Adrenal gland (tissue), 9 donors: ENCODE measurements at regions not wholly inside any gene's neighbourhood (a gene's known extent, or its start where the extent isn't known, plus 50 kb on each side); places are given as distances from the start of the nearest gene placed in this dataset.

Experiments used
- DNase-seq, 7 donors: peaks; one replicate each; pipeline ENCODE4 v3.0.0-alpha.2; 2019 to 2020
- H3K27ac ChIP-seq, 5 donors: fragments of 200-600 bp; sonication (generic) in 4 of 5; 1 replicate in 3 of 5; 2 replicates in 2 of 5; pipeline versions ENCODE4 v1.5.1 to v1.8.0; 2016 to 2020; ENCODE audit warnings: mild to moderate bottlenecking in 1 of 5
- H3K27me3 ChIP-seq: fragments of 200-600 bp; 2 replicates; pipeline ENCODE4 v1.8.0; 2021
- H3K36me3 ChIP-seq, 2 donors: fragments of 200-600 bp; replicated peaks in 1 of 2; 1 replicate in 1 of 2; 2 replicates in 1 of 2; pipeline versions ENCODE4 v1.5.1 to v1.8.0; 2018 to 2022
- H3K4me1 ChIP-seq, 2 donors: fragments of 200-600 bp; replicated peaks in 1 of 2; 1 replicate in 1 of 2; 2 replicates in 1 of 2; pipeline versions ENCODE4 v1.5.1 to v1.8.0; 2018 to 2021
- H3K4me3 ChIP-seq, 4 donors: fragments of 200-600 bp; sonication (generic) in 3 of 4; one replicate each; pipeline ENCODE4 v1.5.1; 2016 to 2018
- H3K9me3 ChIP-seq, 3 donors: fragments of 200-600 bp; sonication (generic) in 1 of 3; replicated peaks in 1 of 3; 1 replicate in 2 of 3; 2 replicates in 1 of 3; pipeline versions ENCODE4 v1.5.1 to v1.8.0; 2016 to 2021
- POLR2A ChIP-seq, 2 donors: fragments of 450-650 bp; IDR thresholded peaks; one replicate each; pipeline ENCODE4 v1.6.1; 2017; ENCODE audit warnings: antibody characterized with exemption in 2 of 2, mild to moderate bottlenecking in 2 of 2, moderate library complexity in 1 of 2
- WGBS, 4 donors: extraction: QIAGEN DNeasy Blood & Tissue Kit in 2 of 4; methylation state at CpG; one replicate each; pipeline versions ENCODE4 v1.1.5 to v1.1.7; 2013 to 2017; 5-methylcytosine and 5-hydroxymethylcytosine counted together
- intact Hi-C, 2 donors: fragments of 100-400 bp; cut with DNase I; formaldehyde crosslinking; loops; one replicate each; pipeline versions ENCODE4 v1.14.1 to v1.15.0; 2022 to 2023
- TF ChIP-seq, protein P1 (sequence below), 6 experiments: fragments of 450-650 bp in 4 of 6; fragments of 200-600 bp in 2 of 6; sonication (generic) in 1 of 6; IDR thresholded peaks; 1 replicate in 5 of 6; 2 replicates in 1 of 6; pipeline versions ENCODE4 v1.5.1 to v1.8.0; 2016 to 2021; ENCODE audit warnings: antibody characterized with exemption in 6 of 6, mild to moderate bottlenecking in 2 of 6, moderate library complexity in 1 of 6
- donor health status: healthy with polysubstance abuse.
- donor health status: Bipolar disorder and iron deficiency.
- donor health status: DM: yes; HTN: yes; CAD: no.
- donor health status: DM: no; HTN: no; CAD: no.
- donor health status: DM: no; HTN: no; CAD: no.

DNA sequence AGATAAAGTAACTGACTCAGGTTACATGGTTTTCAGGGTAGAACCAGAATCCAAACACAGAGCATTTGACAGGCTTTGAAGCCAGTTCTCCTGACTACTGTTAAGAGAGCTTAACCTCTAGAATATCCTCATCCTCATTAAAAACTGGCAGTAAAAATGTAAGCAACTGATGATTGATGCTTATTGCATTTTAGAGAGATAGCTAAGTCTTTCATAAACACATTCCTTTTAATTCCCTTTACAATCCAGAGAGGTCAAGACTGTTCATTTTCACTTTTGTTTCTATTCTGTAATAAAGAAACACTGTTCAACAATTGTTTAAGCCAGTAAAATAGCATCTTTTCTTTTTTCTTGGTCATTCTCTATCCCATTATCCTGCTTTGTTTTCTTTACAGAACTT lies 53.9 kb upstream of the RAB27B start:
- no peak for TF ChIP-seq POLR2A (IDR thresholded peaks at IDR 0.05)
- TF ChIP-seq, protein P1, sequence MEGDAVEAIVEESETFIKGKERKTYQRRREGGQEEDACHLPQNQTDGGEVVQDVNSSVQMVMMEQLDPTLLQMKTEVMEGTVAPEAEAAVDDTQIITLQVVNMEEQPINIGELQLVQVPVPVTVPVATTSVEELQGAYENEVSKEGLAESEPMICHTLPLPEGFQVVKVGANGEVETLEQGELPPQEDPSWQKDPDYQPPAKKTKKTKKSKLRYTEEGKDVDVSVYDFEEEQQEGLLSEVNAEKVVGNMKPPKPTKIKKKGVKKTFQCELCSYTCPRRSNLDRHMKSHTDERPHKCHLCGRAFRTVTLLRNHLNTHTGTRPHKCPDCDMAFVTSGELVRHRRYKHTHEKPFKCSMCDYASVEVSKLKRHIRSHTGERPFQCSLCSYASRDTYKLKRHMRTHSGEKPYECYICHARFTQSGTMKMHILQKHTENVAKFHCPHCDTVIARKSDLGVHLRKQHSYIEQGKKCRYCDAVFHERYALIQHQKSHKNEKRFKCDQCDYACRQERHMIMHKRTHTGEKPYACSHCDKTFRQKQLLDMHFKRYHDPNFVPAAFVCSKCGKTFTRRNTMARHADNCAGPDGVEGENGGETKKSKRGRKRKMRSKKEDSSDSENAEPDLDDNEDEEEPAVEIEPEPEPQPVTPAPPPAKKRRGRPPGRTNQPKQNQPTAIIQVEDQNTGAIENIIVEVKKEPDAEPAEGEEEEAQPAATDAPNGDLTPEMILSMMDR (IDR thresholded peaks at IDR 0.05) = no peak
- intact Hi-C loops = no loop called here
- Histone ChIP-seq H3K4me3 (no peak overlapping the region), H3K9me3 (no peaks in the 10 kb centered on the region), H3K27me3 (no peaks in the 10 kb centered on the region), H3K27ac (no peak overlapping the region), H3K4me1 (no peaks in the 10 kb centered on the region), H3K36me3 (no peaks in the 10 kb centered on the region)
- no peak for DNase-seq

- H3K27ac ChIP-seq = no peak overlapping the region
Measured at GRCh38 chr18:54774981-54775665, 53.2 kb upstream of the RAB27B start.

DNA sequence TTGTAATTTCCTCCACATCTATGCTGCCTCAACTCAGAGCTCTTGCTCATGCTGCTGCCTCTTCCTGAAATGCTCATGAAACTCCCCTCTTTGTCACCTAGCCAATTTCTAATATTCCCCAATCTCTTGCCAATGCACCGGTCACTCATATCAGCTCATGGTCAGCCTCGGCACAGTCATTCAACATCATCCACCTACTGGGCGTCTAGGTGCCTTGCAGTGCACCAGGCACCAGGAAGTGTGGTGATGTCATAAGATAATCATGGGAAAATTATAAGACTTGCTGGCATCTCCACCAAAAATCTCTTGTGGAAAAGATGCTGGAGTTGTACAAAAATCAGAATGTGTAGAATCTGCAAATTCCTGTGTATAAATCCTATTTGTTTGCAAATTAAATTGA lies 52.6 kb upstream of the RAB27B start:
- H3K4me1 ChIP-seq = no peaks in the 10 kb centered on the region
- H3K27me3 ChIP-seq = no peaks in the 10 kb centered on the region
- no peak overlapping the region for H3K27ac ChIP-seq
- whole genome bisulfite sequencing, 4 donors = 78 to 85% (median 83%) methylated on average over 3 of the region's 3 CpGs
- intact Hi-C loops = no loop called here
- no peaks in the 10 kb centered on the region for H3K36me3 ChIP-seq
- DNase-seq = no peak
- H3K4me3 ChIP-seq = no peak overlapping the region
- H3K9me3 ChIP-seq = no peaks in the 10 kb centered on the region
- TF ChIP-seq, protein P1 (IDR thresholded peaks at IDR 0.05) = no peak
- TF ChIP-seq POLR2A (IDR thresholded peaks at IDR 0.05) = no peak

More at GRCh38 chr18:54774981-54775665, 53.2 kb upstream of the RAB27B start:
- no peaks in the 10 kb centered on the region for H3K4me1 ChIP-seq
- TF ChIP-seq, protein P1 (IDR thresholded peaks at IDR 0.05) = no peak
- no peak for TF ChIP-seq POLR2A (IDR thresholded peaks at IDR 0.05)
- H3K9me3 ChIP-seq = no peaks in the 10 kb centered on the region
- DNase-seq = no peak
- H3K27me3 ChIP-seq = no peaks in the 10 kb centered on the region
- whole genome bisulfite sequencing, 4 donors = 66 to 74% (median 70%) methylated on average over 6 of the region's 6 CpGs
- intact Hi-C loops = no loop called here
- H3K36me3 ChIP-seq = no peaks in the 10 kb centered on the region
- no peak overlapping the region for H3K4me3 ChIP-seq

DNA sequence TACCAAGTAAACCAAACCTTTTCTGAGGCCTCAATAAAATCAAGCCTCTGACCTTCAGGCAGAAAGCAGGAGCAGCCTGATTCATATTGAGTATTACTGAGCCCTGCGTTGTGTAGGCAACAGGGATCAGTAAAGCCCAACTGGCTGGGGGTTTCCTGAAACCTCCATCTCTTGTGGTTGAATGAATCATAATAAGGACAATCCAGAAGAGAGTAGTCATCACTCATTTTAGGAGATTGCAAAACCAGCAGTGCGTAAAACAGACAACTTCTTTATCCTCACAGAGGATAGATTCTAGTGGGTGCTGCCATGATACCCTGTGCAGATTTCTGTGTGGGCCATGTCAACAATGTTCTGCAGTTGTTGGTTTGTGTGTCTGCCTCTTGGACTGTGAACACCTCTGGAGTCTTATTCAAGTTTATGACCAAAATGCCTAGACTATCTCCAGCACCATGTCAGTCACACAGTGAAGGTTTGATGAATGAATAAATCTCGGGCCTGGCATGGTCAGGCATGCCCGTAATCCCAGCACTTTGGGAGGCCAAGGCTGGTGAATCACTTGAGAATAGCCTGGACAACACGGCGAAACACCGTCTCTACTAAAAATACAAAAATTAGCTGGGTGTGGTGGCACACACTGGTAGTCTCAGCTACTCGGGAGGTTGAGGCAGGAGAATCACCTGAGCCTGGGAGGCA lies 51.8 kb upstream of the RAB27B start:
- Histone ChIP-seq H3K27me3 (no peaks in the 10 kb centered on the region), H3K36me3 (no peaks in the 10 kb centered on the region), H3K9me3 (no peaks in the 10 kb centered on the region), H3K27ac (no peak overlapping the region), H3K4me1 (no peaks in the 10 kb centered on the region), H3K4me3 (no peak overlapping the region)
- intact Hi-C loops = no loop called here
- 75 to 89% (median 79%) methylated on average over 7 to 8 of the region's 8 CpGs for WGBS, 4 donors
- peak in 2 of 7 donors; percentile 10 to 26 for DNase-seq
- TF ChIP-seq, protein P1 (IDR thresholded peaks at IDR 0.05) = no peak
- no peak for TF ChIP-seq POLR2A (IDR thresholded peaks at IDR 0.05)
